GM18499 (cell line): ENCODE measurements at regions not wholly inside any gene's neighbourhood (a gene's known extent, or its start where the extent isn't known, plus 50 kb on each side); places are given as distances from the start of the nearest gene placed in this dataset.
"Not testable (repeated sequence)": the region's sequence is repeated elsewhere in the genome, so short reads cannot be mapped to it uniquely, and the experiment has no call there.

Source experiments
- ATAC-seq: cut with Tn5 transposase; IDR thresholded peaks from one replicate; pipeline ENCODE4 v1.9.1; 2021; ENCODE audit warnings: moderate number of reproducible peaks; ENCODE audit not compliant: insufficient read depth, unreplicated experiment

DNA sequence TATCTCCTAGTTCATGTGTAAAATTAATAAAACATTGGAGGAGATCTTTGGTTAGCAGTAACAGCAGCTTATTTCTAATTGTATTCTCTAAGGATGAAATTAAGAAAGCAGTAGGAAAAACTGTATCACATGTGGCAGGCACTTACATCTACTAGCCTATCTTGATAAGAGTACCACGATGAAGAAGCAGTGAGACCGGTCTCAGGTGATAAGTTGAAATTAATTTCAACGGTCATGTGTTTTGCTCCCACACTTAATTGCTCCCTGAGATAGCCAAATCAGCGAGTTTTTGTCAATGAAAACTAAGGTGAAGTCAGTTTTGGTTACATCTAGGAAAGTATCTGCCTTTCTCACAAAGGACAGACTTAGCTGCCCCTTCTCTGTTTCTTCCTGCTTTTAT lies 115.8 kb upstream of the WIPF3 start:
- not testable (repeated sequence) for ATAC-seq

GRCh38 chr7:29696402-29696801 lies 109.9 kb upstream of the WIPF3 start:
- not testable (repeated sequence) for ATAC-seq

- not testable (repeated sequence) for ATAC-seq
Measured at GRCh38 chr7:29699723-29700122, 106.6 kb upstream of the WIPF3 start.

DNA sequence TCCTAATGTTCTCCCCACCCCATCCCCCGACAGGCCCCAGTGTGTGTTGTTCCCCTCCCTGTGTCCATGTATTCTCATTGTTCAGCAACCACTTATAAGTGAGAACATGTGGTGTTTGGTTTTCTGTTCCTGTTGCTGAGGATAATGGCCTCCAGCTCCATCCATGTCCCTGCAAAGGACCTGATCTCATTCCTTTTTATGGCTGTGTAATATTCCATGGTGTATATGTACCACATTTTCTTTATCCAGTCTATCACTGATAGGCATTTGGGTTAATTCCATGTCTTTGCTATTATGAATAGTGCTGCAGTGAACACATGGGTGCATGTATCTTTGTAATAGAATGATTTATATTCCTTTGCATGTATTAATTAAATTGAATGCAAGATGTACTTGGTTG lies 104.8 kb upstream of the WIPF3 start:
- not testable (repeated sequence) for ATAC-seq

GRCh38 chr7:29703830-29704229 lies 102.5 kb upstream of the WIPF3 start:
- ATAC-seq, result not testable (repeated sequence)

GRCh38 chr7:29709002-29709401 lies 97.3 kb upstream of the WIPF3 start:
- not testable (repeated sequence) for ATAC-seq

GRCh38 chr7:29723127-29723526 lies 83.2 kb upstream of the WIPF3 start:
- ATAC-seq, result not testable (repeated sequence)

DNA sequence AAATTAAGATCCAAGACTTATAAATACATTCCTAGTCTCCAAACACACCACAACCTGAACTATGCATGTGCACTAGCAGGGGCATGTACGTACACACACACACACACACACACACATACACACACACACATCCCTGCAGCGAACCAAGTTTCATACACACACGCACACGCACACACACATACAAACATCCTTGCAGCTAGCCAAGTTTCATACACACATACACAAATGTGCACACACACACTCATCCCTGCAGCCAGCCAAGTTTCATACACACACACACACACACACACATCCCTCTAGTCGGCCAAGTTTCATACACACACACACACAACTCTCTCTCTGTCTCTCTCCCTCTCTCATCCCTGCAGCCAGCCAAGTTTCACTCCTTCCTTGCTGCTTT lies 82.7 kb upstream of the WIPF3 start:
- ATAC-seq, result no peak

DNA sequence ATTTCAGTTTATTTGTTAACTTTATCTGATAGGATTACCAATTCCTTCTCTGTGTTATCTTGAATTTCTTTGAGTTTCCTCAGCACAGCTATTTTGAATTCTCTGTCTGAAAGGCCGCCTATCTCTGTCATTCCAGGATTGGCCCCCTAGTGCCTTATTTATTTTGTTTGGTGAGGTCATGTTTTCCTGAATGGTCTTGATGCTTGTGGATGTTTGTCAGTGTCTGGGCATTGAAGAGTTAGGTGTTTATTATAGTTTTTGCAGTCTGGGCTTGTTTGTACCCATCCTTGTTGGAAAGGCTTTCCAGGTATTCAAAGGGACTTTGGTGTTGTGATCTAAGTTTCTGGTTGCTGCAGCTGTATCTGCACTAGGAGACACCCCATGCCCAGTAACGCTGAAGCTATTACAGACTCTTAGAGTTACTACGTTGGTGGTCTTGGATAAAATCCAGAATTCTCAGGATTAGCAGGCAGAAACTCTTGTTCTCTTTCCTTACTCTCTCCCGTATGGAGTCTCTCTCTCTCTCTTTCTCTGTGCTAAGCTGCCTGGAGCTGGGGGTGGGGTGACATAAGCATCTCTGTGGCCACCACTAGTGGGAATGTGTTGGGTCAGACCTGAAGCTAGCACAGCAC lies 76.7 kb upstream of the WIPF3 start:
- ATAC-seq, result not testable (repeated sequence)

GRCh38 chr7:29734246-29734731 lies 72.0 kb upstream of the WIPF3 start:
- ATAC-seq, result no peak

DNA sequence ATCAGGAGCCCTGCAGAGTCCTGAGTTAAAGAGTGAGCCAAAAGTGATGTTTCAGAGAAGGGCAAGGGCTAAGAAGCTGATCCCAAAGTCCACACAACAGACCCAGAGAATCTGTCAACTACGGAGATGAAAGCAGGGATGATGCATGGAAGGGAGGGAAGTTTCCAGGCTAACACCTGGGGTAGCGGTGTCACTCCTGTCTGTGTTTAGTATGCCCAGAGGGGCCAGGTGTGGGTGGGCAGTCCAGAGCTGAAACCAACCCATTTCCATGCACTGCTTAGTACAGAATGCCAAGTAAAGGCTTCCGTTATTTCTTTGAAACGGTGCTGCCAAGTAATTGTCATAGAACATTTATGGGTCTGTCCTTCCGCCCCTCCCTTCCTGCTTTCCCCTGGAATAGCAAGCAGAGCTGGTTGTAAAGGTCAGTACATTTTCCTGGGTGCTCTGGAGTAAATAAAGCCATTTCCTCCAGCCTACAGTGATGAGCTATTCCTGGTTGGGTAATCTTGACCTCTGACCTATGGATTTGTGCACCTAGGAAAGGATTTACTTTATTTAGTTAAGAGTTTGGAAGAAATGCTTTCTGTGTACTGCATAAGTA lies 58.6 kb upstream of the WIPF3 start:
- not testable (repeated sequence) for ATAC-seq

DNA sequence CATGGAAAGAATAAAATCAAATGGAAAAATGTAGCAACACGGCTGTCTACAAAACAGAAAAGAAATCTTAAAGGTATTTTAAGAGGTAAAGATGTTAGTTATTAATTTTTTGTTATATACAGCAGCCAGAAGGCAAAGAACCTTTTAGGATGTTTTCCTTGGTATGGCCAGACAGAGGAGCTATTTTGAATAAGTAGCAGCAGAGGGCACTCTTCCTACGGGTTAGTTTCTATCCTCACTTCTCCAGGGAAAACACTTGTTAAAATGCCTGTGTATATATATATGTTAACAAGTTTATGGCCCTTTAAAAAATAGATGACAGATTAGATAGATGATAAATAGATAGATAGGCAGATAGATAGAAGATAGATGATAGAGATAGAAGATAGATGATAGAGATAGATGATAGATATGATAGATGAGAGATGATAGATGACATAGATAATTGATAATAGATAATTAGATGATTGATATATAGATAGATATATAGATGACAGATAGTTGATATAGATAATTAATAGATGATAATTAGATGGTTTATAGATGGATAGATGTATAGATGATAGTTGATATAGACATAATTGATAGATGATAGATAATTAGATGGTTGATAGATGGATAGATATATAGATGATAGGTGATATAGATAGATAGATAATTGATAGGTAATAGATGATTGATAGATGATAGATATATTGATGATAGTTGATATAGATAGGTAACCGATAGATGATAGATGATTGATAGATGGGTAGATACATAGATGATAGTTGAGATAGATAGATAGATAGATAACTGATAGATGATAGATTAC lies 57.8 kb upstream of the WIPF3 start:
- ATAC-seq, result no peak

DNA sequence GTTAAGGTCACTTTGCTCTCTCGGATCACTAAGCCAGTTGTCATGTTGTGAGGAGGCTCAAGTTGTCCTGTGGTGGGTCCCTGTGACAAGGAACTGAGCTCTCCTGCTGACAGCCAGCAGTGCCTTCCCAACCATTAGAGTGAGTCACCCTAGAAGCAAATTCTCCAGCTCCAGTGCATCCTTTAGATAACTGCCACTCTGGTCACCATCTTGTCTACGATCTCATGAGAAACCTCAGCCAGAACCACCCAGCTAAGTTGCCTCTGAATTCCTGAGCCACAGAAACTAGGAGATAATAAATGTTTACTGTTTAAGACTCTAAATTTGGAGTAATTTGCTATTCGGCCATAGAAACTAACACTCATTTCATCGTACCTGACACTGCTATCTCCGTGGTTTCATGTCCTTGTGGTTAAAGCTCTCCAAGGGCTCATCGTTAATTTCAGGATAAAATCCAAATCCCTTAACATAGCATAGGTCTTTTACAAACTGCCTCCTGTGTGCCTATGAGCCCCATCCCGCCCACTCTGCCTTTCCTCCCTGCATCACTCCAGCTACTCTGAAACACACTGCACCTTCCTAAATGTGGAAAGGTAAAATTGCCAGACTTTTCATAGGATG lies 56.5 kb upstream of the WIPF3 start:
- ATAC-seq, result no peak

- not testable (repeated sequence) for ATAC-seq
Measured at GRCh38 chr7:29750373-29750940, 55.9 kb upstream of the WIPF3 start.

DNA sequence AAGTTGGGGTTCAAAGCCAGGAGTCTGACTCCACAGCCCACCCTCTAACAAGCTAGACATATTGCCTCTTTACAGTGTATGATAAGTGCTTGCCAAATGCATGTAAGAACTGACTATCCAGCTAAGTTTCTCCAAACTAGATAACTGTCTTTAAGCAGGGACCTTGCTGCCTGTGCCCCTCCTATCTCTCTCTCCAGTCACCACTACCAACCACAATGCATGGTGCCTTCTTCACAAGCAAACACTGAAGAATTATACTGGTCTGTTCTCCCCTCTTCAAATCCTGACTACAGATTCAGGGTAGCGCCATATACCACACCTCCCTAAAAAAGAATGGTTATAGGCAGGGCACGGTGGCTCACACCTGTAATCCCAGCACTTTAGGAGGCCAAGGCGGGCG lies 55.3 kb upstream of the WIPF3 start:
- ATAC-seq, result not testable (repeated sequence)

GRCh38 chr7:29754874-29755490 lies 51.3 kb upstream of the WIPF3 start:
- ATAC-seq, result no peak
